H9 (cell line): ENCODE measurements at regions not wholly inside any gene's neighbourhood (a gene's known extent, or its start where the extent isn't known, plus 50 kb on each side); places are given as distances from the start of the nearest gene placed in this dataset.

Experiments used
- DNase-seq: peaks from one replicate; pipeline ENCODE4 v3.0.0-alpha.2; 2017
- H2AFZ ChIP-seq: one replicate; pipeline ENCODE4 v1.6.1; 2013; ENCODE audit warnings: mild to moderate bottlenecking, low read length, control low read depth, moderate library complexity
- H2AK5ac ChIP-seq: 2 replicates; pipeline ENCODE4 v1.6.1; 2013; ENCODE audit warnings: low read length, control low read depth, mixed read lengths; ENCODE audit not compliant: insufficient read length
- H2BK120ac ChIP-seq: one replicate; pipeline ENCODE4 v1.6.1; 2013; ENCODE audit warnings: low read depth, mild to moderate bottlenecking, low read length, control low read depth, inconsistent platforms; ENCODE audit not compliant: poor library complexity, severe bottlenecking
- H2BK12ac ChIP-seq: 2 replicates; pipeline ENCODE4 v1.6.1; 2013; ENCODE audit warnings: low read length, control low read depth, mixed read lengths, low read depth; ENCODE audit not compliant: insufficient read length
- H2BK15ac ChIP-seq: 2 replicates; pipeline ENCODE4 v1.6.1; 2013; ENCODE audit warnings: low read depth, low read length, control low read depth
- H2BK20ac ChIP-seq: one replicate; pipeline ENCODE4 v1.6.1; 2013; ENCODE audit warnings: low read depth, mild to moderate bottlenecking, low read length, control low read depth, inconsistent platforms; ENCODE audit not compliant: poor library complexity, severe bottlenecking
- H2BK5ac ChIP-seq: 2 replicates; pipeline ENCODE4 v1.6.1; 2013; ENCODE audit warnings: low read length, control low read depth, mixed read lengths; ENCODE audit not compliant: insufficient read length
- H3K14ac ChIP-seq: 2 replicates; pipeline ENCODE4 v1.6.1; 2013; ENCODE audit warnings: low read length, control low read depth; ENCODE audit not compliant: insufficient read depth
- H3K18ac ChIP-seq: 2 replicates; pipeline ENCODE4 v1.6.1; 2013; ENCODE audit warnings: low read depth, mild to moderate bottlenecking, mixed read lengths, low read length, control low read depth; ENCODE audit not compliant: insufficient read length
- H3K23ac ChIP-seq: 2 replicates; pipeline ENCODE4 v1.6.1; 2013; ENCODE audit warnings: low read length, control low read depth, mixed read lengths, low read depth; ENCODE audit not compliant: insufficient read length
- H3K23me2 ChIP-seq: 2 replicates; pipeline ENCODE4 v1.6.1; 2013; ENCODE audit warnings: low read depth, mild to moderate bottlenecking, mixed read lengths, low read length, control low read depth; ENCODE audit not compliant: insufficient read length, poor library complexity, severe bottlenecking
- H3K27ac ChIP-seq: 2 replicates; pipeline ENCODE4 v1.5.1; 2013; ENCODE audit warnings: low read length, control low read depth, mixed read lengths, low read depth; ENCODE audit not compliant: insufficient read length
- H3K27me3 ChIP-seq: 2 replicates; pipeline ENCODE4 v1.6.1; 2013; ENCODE audit warnings: low read length, control low read depth, inconsistent platforms; ENCODE audit not compliant: insufficient read depth
- H3K4ac ChIP-seq: 2 replicates; pipeline ENCODE4 v1.6.1; 2013; ENCODE audit warnings: low read depth, mild to moderate bottlenecking, control low read depth, inconsistent platforms, low read length, moderate library complexity
- H3K4me1 ChIP-seq: 2 replicates; pipeline ENCODE4 v1.6.1; 2013; ENCODE audit warnings: low read length, control low read depth, inconsistent platforms; ENCODE audit not compliant: insufficient read depth
- H3K4me2 ChIP-seq: 2 replicates; pipeline ENCODE4 v1.6.1; 2013; ENCODE audit warnings: low read length, control low read depth, mixed read lengths; ENCODE audit not compliant: insufficient read length, insufficient read depth
- H3K56ac ChIP-seq: 2 replicates; pipeline ENCODE4 v1.6.1; 2013; ENCODE audit warnings: low read depth, mild to moderate bottlenecking, mixed read lengths, low read length, control low read depth; ENCODE audit not compliant: insufficient read length
- H3K79me1 ChIP-seq: 2 replicates; pipeline ENCODE4 v1.6.1; 2013; ENCODE audit warnings: low read depth, mild to moderate bottlenecking, moderate library complexity, low read length, control low read depth, inconsistent platforms; ENCODE audit not compliant: insufficient read depth, poor library complexity, severe bottlenecking
- H3K79me2 ChIP-seq: 2 replicates; pipeline ENCODE4 v1.6.1; 2013; ENCODE audit warnings: low read length, control low read depth, inconsistent platforms; ENCODE audit not compliant: insufficient read depth
- H3K9ac ChIP-seq: 2 replicates; pipeline ENCODE4 v1.6.1; 2013; ENCODE audit warnings: low read length, control low read depth, mixed read lengths; ENCODE audit not compliant: insufficient read length; ENCODE audit errors: extremely low read depth
- H3K9me3 ChIP-seq: one replicate; pipeline ENCODE4 v1.6.1; 2013; ENCODE audit warnings: low read depth, low read length, inconsistent platforms; ENCODE audit not compliant: control insufficient read depth
- H3T11ph ChIP-seq: one replicate; pipeline ENCODE4 v1.6.1; 2013; ENCODE audit warnings: mild to moderate bottlenecking, low read length, control low read depth, inconsistent platforms
- H4K20me1 ChIP-seq: one replicate; pipeline ENCODE4 v1.6.1; 2013; ENCODE audit not compliant: control insufficient read depth, insufficient read length, insufficient read depth
- H4K5ac ChIP-seq: 2 replicates; pipeline ENCODE4 v1.6.1; 2013; ENCODE audit warnings: low read depth, mild to moderate bottlenecking, mixed read lengths, low read length, control low read depth; ENCODE audit not compliant: insufficient read length
- H4K8ac ChIP-seq: replicated peaks from 2 replicates; pipeline ENCODE4 v1.6.1; 2013; ENCODE audit warnings: low read length, control low read depth, mixed read lengths, low read depth; ENCODE audit not compliant: insufficient read length
- H4K91ac ChIP-seq: 2 replicates; pipeline ENCODE4 v1.6.1; 2013; ENCODE audit warnings: low read depth, mild to moderate bottlenecking, moderate library complexity, mixed read lengths, low read length, control low read depth; ENCODE audit not compliant: insufficient read length
- H3K27ac Mint-ChIP-seq, 3 experiments: 2 replicates in 2 of 3; 3 replicates in 1 of 3; pipeline ENCODE4 v1.8.0; 2020 to 2021; ENCODE audit warnings: mixed read lengths in 3 of 3, mild to moderate bottlenecking in 1 of 3, moderate library complexity in 1 of 3
- H3K27me3 Mint-ChIP-seq: 2 replicates; pipeline ENCODE4 v1.8.0; 2021; ENCODE audit warnings: low read depth, mild to moderate bottlenecking, moderate library complexity, mixed read lengths
- H3K36me3 Mint-ChIP-seq, 3 experiments: 2 replicates in 2 of 3; 3 replicates in 1 of 3; pipeline ENCODE4 v1.8.0; 2020 to 2021; ENCODE audit warnings: low read depth in 3 of 3, mixed read lengths in 3 of 3; ENCODE audit not compliant: insufficient read depth in 1 of 3
- H3K4me1 Mint-ChIP-seq, 2 experiments: 2 replicates each; pipeline ENCODE4 v1.8.0; 2020; ENCODE audit warnings: mixed read lengths in 2 of 2
- H3K4me3 Mint-ChIP-seq, 2 experiments: 2 replicates in 1 of 2; 3 replicates in 1 of 2; pipeline ENCODE4 v1.8.0; 2020 to 2021; ENCODE audit warnings: mild to moderate bottlenecking in 2 of 2, mixed read lengths in 2 of 2, moderate library complexity in 1 of 2
- H3K9me3 Mint-ChIP-seq, 2 experiments: 2 replicates in 1 of 2; 3 replicates in 1 of 2; pipeline ENCODE4 v1.8.0; 2020; ENCODE audit warnings: mild to moderate bottlenecking in 2 of 2, mixed read lengths in 2 of 2, moderate library complexity in 1 of 2
- WGBS: extraction: QIAGEN DNeasy Blood & Tissue Kit; methylation state at CpG from one replicate; pipeline ENCODE4 v1.1.7; 2013; ENCODE audit warnings: missing lambda C conversion rate, low lambda C conversion rate, mixed read lengths; ENCODE audit not compliant: insufficient read length; ENCODE audit errors: extremely low coverage; 5-methylcytosine and 5-hydroxymethylcytosine counted together
- TF ChIP-seq, protein P1 (sequence below): fragments of 200-600 bp; sonication (generic); conservative IDR thresholded peaks from 3 replicates; pipeline ENCODE4 v1.8.0; 2021; ENCODE audit warnings: antibody characterized with exemption, mild to moderate bottlenecking

GRCh38 chr4:54417476-54417875 is 188.4 kb downstream of the PDGFRA start:
- Histone ChIP-seq H3T11ph (no peak overlapping the region), H3K14ac (no peak overlapping the region), H3K9me3 (no peaks in the 10 kb centered on the region), H2BK120ac (no peak overlapping the region), H4K20me1 (no peaks in the 10 kb centered on the region), H3K56ac (no peak overlapping the region), H3K27ac (no peak overlapping the region), H3K79me2 (no peaks in the 10 kb centered on the region), H4K8ac (no peak overlapping the region), H2BK5ac (no peak overlapping the region), H3K4me2 (no peak overlapping the region), H2AK5ac (no peak overlapping the region), H3K23ac (no peak overlapping the region), H3K23me2 (no peaks in the 10 kb centered on the region), H3K79me1 (no peaks in the 10 kb centered on the region), H2BK12ac (no peak overlapping the region), H3K18ac (no peak overlapping the region), H3K9ac (no peak overlapping the region), H2BK20ac (no peak overlapping the region), H3K4me1 (no peaks in the 10 kb centered on the region), H3K27me3 (no peaks in the 10 kb centered on the region), H2AFZ (no peak overlapping the region), H2BK15ac (no peak overlapping the region), H3K4ac (no peak overlapping the region), H4K91ac (no peak overlapping the region), H4K5ac (no peak overlapping the region)
- no peak for DNase-seq
- Mint-ChIP-seq H3K27me3 (no peaks in the 10 kb centered on the region), H3K4me1 (peaks cover 0 to 9% of the 10 kb centered on the region in 2 experiments; a peak in 2 of 4 replicates), H3K36me3 (peaks cover 0 to 13% (median 1%) of the 10 kb centered on the region in 3 experiments; a peak in 3 of 7 replicates), H3K4me3 (no peak overlapping the region), H3K9me3 (peaks cover 4 to 22% of the 10 kb centered on the region in 2 experiments; a peak in 4 of 5 replicates), H3K27ac (no peak overlapping the region)
- TF ChIP-seq, protein P1, sequence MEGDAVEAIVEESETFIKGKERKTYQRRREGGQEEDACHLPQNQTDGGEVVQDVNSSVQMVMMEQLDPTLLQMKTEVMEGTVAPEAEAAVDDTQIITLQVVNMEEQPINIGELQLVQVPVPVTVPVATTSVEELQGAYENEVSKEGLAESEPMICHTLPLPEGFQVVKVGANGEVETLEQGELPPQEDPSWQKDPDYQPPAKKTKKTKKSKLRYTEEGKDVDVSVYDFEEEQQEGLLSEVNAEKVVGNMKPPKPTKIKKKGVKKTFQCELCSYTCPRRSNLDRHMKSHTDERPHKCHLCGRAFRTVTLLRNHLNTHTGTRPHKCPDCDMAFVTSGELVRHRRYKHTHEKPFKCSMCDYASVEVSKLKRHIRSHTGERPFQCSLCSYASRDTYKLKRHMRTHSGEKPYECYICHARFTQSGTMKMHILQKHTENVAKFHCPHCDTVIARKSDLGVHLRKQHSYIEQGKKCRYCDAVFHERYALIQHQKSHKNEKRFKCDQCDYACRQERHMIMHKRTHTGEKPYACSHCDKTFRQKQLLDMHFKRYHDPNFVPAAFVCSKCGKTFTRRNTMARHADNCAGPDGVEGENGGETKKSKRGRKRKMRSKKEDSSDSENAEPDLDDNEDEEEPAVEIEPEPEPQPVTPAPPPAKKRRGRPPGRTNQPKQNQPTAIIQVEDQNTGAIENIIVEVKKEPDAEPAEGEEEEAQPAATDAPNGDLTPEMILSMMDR, result no peak
- WGBS, result no CpG with 5 or more reads among the region's 2 CpGs
